ENCODE measurements at regions not wholly inside any gene's neighbourhood (a gene's known extent, or its start where the extent isn't known, plus 50 kb on each side); places are given as distances from the start of the nearest gene placed in this dataset.

GRCh38 chr7:56483861-56484550 lies 367.8 kb upstream of the NUPR2 start:
- TF ChIP-seq CTCF (IDR thresholded peaks at IDR 0.05) (no peak), POLR2A (IDR thresholded peaks at IDR 0.05) (no peak)

Data from tibial nerve (tissue), 3 donors.